ENCODE measurements at regions not wholly inside any gene's neighbourhood (a gene's known extent, or its start where the extent isn't known, plus 50 kb on each side); places are given as distances from the start of the nearest gene placed in this dataset.

GRCh38 chr2:139814458-139814857 is 1034.3 kb upstream of the NXPH2 start:
- DNase-seq = no peak

- no peak for DNase-seq
Observed at GRCh38 chr2:139813340-139813739, 1033.2 kb upstream of the NXPH2 start.

DNA sequence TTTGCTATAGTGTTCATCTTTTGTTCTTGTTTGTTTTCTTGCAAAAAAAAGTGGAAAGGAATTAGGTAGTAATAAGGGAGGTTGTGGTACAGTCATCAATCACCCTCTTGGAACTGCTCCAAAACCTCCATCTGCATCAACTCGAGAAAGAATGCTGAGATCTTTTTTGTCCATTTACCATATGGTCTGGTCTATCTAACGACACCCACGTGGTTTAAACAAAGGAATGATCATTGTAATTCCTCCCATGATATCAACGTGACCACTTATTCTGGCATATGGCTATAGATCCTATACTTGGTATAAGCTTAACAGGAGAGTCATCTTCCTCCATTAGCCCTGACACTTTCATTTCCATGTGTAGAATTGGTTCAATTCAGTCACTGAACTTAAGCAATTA is 1025.3 kb upstream of the NXPH2 start:
- DNase-seq = peak; percentile 80

DNA sequence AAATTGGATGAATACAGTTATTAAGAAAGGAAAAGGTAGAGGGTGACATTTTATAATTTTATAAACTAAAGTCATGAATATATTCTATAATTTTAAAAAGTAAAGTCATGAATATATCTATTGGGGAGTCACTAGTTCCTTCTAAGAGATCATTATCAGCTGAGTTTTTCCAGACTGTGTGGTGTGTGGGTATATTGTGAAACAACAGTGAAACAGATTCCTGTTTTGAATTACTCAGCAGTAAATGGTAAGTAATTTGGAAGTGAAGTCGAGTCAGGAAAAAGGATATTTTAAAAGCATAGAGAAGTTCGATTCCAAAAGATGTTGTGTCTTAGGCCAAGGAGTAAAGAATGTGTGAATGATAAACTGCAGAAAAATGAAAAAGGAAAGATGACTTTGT is 1018.2 kb upstream of the NXPH2 start:
- no peak for DNase-seq

DNA sequence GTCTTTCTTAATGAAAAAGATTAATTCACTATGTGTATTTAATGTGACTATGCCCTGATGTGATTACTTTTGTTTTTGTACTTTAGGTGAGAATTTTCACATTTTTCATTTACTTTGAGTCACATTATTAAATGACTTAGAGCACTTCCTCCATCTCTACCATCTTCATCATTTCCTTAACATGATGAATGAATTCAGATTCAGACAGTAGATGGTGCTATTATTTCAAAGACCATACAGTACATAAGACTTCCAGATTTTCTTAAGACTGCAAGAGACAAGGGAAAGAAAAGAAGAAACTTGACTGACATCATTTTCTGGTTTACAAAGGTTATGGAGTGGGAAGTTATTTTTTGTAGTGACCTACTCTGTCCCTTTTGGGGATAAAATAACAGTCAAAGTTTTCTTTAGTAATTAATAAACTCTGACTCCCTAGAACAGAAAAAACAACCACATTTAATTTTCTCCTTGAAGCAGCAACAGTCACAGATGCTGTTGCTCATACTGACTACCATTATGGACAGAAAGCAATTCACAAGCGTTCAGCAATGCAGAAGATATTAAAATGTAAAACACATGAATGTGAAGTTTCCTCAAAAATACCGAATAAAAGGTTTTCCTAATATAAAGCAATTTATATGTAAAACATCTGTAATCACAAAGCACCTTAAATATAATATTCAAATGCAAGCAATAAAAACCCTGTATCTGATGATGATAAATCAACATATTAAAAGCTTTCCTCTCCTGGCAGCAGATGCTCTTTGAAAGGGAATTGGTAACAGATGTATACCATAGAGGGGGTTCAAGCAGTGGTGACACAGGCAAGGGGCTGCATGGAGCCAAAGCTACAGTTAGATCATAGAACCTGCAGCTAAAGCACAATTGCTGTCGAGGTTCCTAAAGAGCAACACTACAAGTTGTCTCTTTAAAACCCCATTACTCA is 1010.9 kb upstream of the NXPH2 start:
- DNase-seq = peak; percentile 77

GRCh38 chr2:139790136-139790535 is 1009.9 kb upstream of the NXPH2 start:
- peak; percentile 83 for DNase-seq

- DNase-seq = no peak
Observed at GRCh38 chr2:139778732-139779131, 998.5 kb upstream of the NXPH2 start.

DNA sequence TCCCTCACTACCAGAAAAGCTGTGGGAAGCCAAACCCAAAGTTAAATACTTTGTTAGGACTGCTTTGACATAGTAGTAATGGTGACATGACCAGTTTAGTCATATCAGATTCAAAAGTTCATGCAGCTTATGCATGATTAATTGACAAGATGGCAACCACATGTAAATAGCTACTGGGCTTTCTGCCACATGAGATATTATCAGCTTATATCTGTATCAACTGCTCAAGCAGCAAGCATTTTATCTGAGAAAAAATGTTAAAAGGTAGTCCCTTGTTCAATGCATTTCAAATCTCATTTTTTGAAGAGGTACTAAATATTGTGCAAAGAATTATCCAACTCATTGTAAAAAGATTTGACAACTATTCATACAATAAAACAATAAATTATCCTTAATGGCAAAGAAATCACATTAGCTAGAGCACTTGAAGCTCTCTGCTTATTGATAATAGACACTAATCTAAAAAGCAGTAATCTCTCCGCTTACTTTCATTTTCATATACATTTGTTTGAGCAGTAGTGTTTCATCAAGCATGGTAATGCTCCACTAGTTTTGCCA is 993.6 kb upstream of the NXPH2 start:
- DNase-seq = no peak

DNA sequence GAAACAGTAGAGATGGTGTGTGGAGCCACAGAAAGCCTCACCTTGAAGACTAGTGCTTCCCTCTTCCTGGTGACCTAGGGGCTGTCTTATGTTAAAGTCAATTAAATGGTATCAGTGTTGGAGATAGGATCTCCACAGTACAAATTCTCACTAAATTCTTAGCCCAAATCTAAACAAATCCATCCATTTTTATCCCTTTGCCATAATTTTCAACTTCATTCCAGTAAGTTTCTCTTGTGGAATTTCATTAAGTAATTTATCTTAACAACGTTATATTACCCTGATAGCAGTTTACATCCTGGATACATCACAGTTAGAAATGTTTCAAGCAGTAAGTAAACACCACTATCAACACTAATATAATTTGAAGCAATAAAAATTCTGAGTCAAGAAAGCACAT is 989.4 kb upstream of the NXPH2 start:
- no peak for DNase-seq

GRCh38 chr2:139763705-139764104 is 983.5 kb upstream of the NXPH2 start:
- DNase-seq = no peak

DNA sequence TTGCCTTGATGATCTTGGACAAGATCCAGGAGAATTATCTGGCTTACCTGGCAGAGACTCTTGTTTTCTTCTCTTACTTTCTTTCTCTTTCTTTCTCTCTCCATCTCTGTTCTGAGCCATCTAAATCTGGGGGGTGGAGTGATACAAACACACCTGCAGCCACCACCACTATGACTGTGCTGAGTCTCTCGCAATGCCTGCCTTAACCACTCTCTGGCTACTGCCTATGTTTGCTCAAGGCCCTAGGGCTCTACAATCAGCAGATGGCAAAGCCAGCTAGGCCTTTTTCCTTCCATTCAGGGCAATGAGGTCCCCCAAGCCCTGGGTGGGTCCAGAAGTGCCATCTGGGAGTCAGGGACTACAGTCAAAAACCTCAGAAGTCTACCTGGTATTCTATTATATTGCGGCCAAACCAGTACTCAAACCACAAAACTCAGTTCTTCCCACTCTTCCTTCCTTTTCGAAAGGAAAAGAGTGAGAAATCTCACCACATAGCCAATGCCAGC is 978.9 kb upstream of the NXPH2 start:
- no peak for DNase-seq

- DNase-seq = no peak
Observed at GRCh38 chr2:139746901-139747300, 966.7 kb upstream of the NXPH2 start.

DNA sequence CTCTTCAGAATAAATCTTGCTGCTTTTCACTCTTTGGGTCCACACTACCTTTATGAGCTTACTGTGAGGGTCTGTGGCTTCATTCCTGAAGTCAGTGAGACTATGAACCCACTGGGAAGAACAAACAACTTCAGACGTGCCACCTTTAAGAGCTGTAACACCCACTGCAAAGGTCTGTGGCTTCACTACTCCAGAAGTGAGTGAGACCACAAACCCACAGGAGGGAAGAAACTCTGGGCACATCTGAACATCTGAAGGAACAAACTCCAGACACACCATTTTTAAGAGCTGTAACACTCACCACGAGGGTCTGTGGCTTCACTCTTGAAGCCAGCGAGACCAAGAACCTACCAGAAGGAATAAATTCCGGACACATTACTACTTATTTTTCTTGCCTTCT is 964.1 kb upstream of the NXPH2 start:
- DNase-seq = no peak

DNA sequence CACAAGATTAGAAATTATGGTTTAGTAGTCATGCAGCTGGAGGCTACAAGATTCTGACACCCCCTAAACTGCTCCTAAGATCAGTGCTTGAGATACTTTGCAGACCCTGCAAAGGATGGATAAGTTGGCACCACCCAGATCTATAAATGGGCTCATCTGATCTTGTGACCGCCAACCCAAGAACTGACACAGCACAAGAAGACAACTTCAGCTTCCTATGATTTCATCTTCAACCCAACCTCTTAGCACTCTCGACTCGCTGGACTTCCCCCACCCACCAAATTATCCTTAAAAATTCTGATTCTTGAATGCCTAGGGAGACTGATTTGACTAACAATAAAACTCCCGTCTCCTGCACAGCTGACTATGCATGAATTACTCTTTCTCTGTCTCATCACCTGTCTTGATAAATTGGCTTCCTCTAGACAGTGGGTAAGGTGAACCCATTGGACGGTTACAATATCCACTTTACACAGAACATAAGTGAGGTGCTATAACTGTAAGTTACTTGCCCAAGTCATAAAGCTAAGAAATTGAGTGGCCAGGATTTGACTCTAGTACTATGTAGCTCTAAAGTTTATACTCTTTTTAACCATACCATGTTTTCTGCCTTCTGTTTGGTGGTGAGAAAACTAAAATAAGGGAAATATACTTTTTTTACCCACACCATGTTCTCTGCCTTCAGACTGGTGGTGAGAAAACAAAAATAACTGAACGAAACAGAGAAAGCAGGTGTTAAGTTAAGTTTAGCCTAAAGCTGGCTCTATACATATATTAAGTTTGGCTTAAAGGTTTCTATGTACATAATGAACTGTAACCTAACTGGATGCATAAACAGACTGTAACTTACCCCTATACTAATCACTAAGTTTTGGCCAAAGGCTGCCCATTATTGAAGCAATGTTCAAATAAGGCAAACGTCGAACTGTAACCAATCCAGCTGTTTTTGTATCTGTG is 962.3 kb upstream of the NXPH2 start:
- no peak for DNase-seq

DNA sequence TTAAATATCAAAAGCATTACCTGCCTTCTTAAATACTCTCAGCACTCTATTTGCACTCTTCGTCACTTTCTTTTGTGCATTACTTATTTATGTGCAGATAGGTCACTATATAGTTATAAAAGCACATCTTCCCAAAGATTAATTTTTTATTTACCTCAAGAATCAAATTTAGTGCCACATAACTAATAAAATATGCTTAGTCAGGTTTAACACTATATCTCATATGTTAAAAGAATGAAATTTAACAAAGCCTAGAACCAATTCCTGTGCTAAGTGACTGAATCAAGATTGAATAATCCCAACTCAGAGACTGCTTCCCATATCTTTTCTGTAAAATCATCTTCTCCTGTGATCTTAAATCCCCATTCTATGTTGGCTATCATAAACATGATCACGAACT is 957.5 kb upstream of the NXPH2 start:
- DNase-seq = no peak

- DNase-seq = no peak
Observed at GRCh38 chr2:139730197-139730596, 950.0 kb upstream of the NXPH2 start.

GRCh38 chr2:139721411-139721995 is 941.3 kb upstream of the NXPH2 start:
- DNase-seq = peak; percentile 6

DNA sequence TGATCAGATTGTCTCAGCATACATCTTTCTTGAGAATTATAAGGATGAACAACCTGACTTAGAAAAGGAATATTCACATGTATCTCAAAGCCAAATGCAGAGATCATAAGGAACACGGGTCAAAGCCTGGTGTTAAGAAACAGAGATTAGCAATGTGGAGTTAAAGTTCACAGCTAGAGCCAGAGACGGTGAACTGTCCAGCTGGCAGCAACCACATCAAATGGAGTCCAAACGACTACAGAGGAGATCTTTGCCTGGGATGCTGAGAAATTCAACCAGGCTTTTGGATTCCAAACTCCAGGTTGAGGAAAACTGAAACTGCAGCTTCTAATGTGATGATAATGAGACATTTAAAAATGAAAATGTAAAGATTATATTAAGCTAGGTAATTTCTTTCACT is 939.9 kb upstream of the NXPH2 start:
- DNase-seq = no peak

- no peak for DNase-seq
Observed at GRCh38 chr2:139704606-139705005, 924.4 kb upstream of the NXPH2 start.

GRCh38 chr2:139694327-139694726 is 914.1 kb upstream of the NXPH2 start:
- DNase-seq = no peak

- no peak for DNase-seq
Observed at GRCh38 chr2:139686205-139686604, 906.0 kb upstream of the NXPH2 start.

GRCh38 chr2:139685090-139685983 is 905.1 kb upstream of the NXPH2 start:
- DNase-seq = no peak

Data from NCI-H2227 treated with DMSO at 0.1 percent for 48 hours (cell line).